A673 (cell line): ENCODE measurements at regions not wholly inside any gene's neighbourhood (a gene's known extent, or its start where the extent isn't known, plus 50 kb on each side); places are given as distances from the start of the nearest gene placed in this dataset.

ENCODE experiments used
- BruUV-seq: library from RNA; stranded (reverse); fragments of 400-500 nt; replicated peaks from 2 replicates; lab custom pipeline; 2021; lab: Mats Ljungman, UMichigan
- CTCF ChIA-PET: fragments of 300-600 bp; sonication (Branson Sonifier 250); formaldehyde crosslinking; loops from one replicate; lab custom pipeline; 2022; ENCODE audit warnings: antibody characterized with exemption; lab: Charles Lee
- POLR2A ChIA-PET: fragments of 300-600 bp; sonication (Branson Sonifier 250); formaldehyde crosslinking; loops from one replicate; lab custom pipeline; 2022; ENCODE audit warnings: antibody characterized with exemption; ENCODE audit not compliant: low non-redundant PET; lab: Charles Lee
- DNase-seq: peaks from one replicate; pipeline ENCODE4 v3.0.0-alpha.2; 2015; ENCODE audit warnings: low spot score
- H3K27ac ChIP-seq: fragments of 200-600 bp; sonication (generic); 2 replicates; pipeline ENCODE4 v1.5.1; 2016; ENCODE audit warnings: mixed run types, low read depth, mild to moderate bottlenecking, mixed read lengths, antibody characterized with exemption, low read length; ENCODE audit not compliant: poor library complexity, severe bottlenecking
- H3K27me3 ChIP-seq: fragments of 200-600 bp; sonication (generic); replicated peaks from 2 replicates; pipeline ENCODE4 v1.6.1; 2017; ENCODE audit warnings: mixed run types, low read depth, mild to moderate bottlenecking, mixed read lengths, antibody characterized with exemption, low read length; ENCODE audit not compliant: insufficient read depth, poor library complexity
- H3K36me3 ChIP-seq: fragments of 200-600 bp; sonication (generic); 2 replicates; pipeline ENCODE4 v1.6.1; 2016; ENCODE audit warnings: mixed run types, mild to moderate bottlenecking, mixed read lengths, antibody characterized with exemption, low read length; ENCODE audit not compliant: insufficient read depth, poor library complexity, severe bottlenecking
- H3K4me1 ChIP-seq: fragments of 200-600 bp; sonication (generic); 2 replicates; pipeline ENCODE4 v1.6.1; 2017; ENCODE audit warnings: mixed run types, mild to moderate bottlenecking, mixed read lengths, antibody characterized with exemption, low read length; ENCODE audit not compliant: insufficient read depth, poor library complexity, severe bottlenecking
- H3K4me3 ChIP-seq: fragments of 200-600 bp; sonication (generic); 2 replicates; pipeline ENCODE4 v1.5.1; 2016; ENCODE audit warnings: low read depth, mixed run types, mild to moderate bottlenecking, mixed read lengths, low read length; ENCODE audit not compliant: poor library complexity, severe bottlenecking
- H3K9me3 ChIP-seq: fragments of 200-600 bp; sonication (generic); 2 replicates; pipeline ENCODE4 v1.6.1; 2016; ENCODE audit warnings: mixed run types, low read depth, mild to moderate bottlenecking, mixed read lengths, antibody characterized with exemption, low read length; ENCODE audit not compliant: poor library complexity, severe bottlenecking
- CTCF ChIP-seq: fragments of 300-800, 200-600 bp; sonication (generic); conservative IDR thresholded peaks from 2 replicates; pipeline ENCODE4 v1.5.1; 2017; ENCODE audit warnings: low read depth, mild to moderate bottlenecking, antibody characterized with exemption, low read length, moderate library complexity, mixed read lengths
- EZH2 ChIP-seq: fragments of 200-600 bp; sonication (generic); IDR thresholded peaks from 2 replicates; pipeline ENCODE4 v1.6.1; 2017; ENCODE audit warnings: borderline replicate concordance, low read depth, mild to moderate bottlenecking, mixed read lengths, antibody characterized with exemption, low read length; ENCODE audit not compliant: poor library complexity, severe bottlenecking
- intact Hi-C: fragments of 100-400 bp; cut with micrococcal nuclease; formaldehyde crosslinking; loops from one replicate; pipeline ENCODE4 v1.10.0; 2022; ENCODE audit not compliant: unreplicated experiment

DNA sequence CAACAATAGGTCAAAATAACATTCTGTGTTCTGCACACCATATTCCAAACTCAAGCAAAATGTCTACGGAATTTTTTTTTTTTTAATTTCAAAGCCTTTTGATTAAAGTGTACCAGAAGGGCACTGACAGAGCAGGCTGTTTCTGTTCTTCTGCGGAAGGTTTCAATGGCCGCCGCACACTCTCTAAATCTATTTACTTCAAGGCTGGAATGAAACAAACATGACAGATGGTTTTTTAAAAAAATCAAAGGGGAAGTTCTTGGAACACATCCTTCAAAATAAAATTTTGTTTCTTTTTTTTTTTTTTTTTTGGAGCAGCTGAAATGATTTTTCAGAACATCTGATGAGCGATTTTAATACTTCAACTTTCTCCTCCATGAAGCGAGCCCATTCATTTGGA lies 259.1 kb downstream of the TXNL1 start:
- H3K4me1 ChIP-seq, result no peaks in the 10 kb centered on the region
- TF ChIP-seq CTCF (no peak), EZH2 (no peak)
- ChIA-PET POLR2A (no interaction called here), CTCF (no interaction called here)
- no peaks in the 10 kb centered on the region for H3K27me3 ChIP-seq
- no peaks in the 10 kb centered on the region for H3K36me3 ChIP-seq
- BruUV-seq, result no TSS peak
- no peak overlapping the region for H3K4me3 ChIP-seq
- intact Hi-C loops, result no loop called here
- H3K27ac ChIP-seq, result no peak overlapping the region
- H3K9me3 ChIP-seq, result no peaks in the 10 kb centered on the region
- DNase-seq, result no peak

- TF ChIP-seq CTCF (no peak), EZH2 (no peak)
- no peak for DNase-seq
- no peak overlapping the region for H3K4me3 ChIP-seq
- no peaks in the 10 kb centered on the region for H3K36me3 ChIP-seq
- intact Hi-C loops, result no loop called here
- no peaks in the 10 kb centered on the region for H3K9me3 ChIP-seq
- H3K27me3 ChIP-seq, result no peaks in the 10 kb centered on the region
- ChIA-PET POLR2A (no interaction called here), CTCF (no interaction called here)
- no TSS peak for BruUV-seq
- H3K4me1 ChIP-seq, result no peaks in the 10 kb centered on the region
- H3K27ac ChIP-seq, result no peak overlapping the region
Measured at GRCh38 chr18:56377231-56377630, 261.2 kb downstream of the TXNL1 start.

DNA sequence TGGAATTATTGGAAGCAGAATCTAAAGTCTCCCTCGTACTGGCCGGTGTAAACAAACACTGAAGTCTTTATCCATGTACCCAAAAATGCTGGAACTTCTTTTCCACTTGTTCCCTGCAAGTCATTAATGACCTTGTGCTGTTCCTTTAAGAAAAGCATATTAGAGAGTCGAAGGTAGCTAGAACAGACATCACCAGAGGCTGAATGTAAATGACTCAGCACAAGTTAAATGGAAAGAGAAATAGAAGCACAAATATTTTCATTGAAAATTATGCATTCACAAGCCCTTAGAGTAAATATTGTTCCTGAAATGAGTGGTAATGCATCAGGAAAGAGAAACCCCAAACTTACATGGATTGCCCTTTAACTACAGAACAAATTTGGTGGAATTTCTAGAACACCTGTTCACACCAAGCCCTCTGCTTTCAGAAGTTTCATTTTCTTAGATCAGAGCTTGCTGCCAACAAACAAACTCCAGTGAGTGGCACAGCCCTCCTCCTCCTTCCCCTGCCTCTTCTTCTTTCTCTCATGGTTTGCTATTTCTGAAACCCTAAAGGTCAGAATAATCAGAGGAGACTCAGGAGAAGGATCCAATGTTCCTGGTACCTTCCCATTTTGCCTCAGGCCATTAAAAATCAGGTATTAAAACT lies 264.3 kb downstream of the TXNL1 start:
- Histone ChIP-seq H3K27ac (no peak overlapping the region), H3K27me3 (no peaks in the 10 kb centered on the region), H3K4me1 (no peaks in the 10 kb centered on the region), H3K4me3 (no peak overlapping the region), H3K9me3 (no peaks in the 10 kb centered on the region), H3K36me3 (no peaks in the 10 kb centered on the region)
- ChIA-PET POLR2A (no interaction called here), CTCF (interaction anchor here (0.7 kb wide), 1 partner anchor 26 kb away, joined by 3 read pairs; no protein-coding TSS in a partner anchor)
- BruUV-seq, result no TSS peak
- intact Hi-C loops, result no loop called here
- no peak for TF ChIP-seq CTCF
- TF ChIP-seq EZH2, result no peak
- no peak for DNase-seq
